MM.1S (cell line): ENCODE measurements at regions not wholly inside any gene's neighbourhood (a gene's known extent, or its start where the extent isn't known, plus 50 kb on each side); places are given as distances from the start of the nearest gene placed in this dataset.
"Not testable (repeated sequence)": the region's sequence is repeated elsewhere in the genome, so short reads cannot be mapped to it uniquely, and the experiment has no call there.

Experiments used
- EZH2 ChIP-seq: fragments of 300-600 bp; sonication (generic); optimal IDR thresholded peaks from 2 replicates; pipeline ENCODE3; 2017; ENCODE audit warnings: low read depth, mild to moderate bottlenecking, antibody characterized with exemption, low read length, mixed read lengths
- EZH2phosphoT487 ChIP-seq: fragments of 300-600 bp; sonication (generic); IDR thresholded peaks from 2 replicates; pipeline ENCODE4 v1.6.1; 2018; ENCODE audit warnings: antibody characterized with exemption, low read length
- TF ChIP-seq, protein P1 (sequence below): fragments of 300-600 bp; sonication (generic); IDR thresholded peaks from 2 replicates; pipeline ENCODE4 v1.5.1; 2016; ENCODE audit warnings: antibody characterized with exemption, low read length, mixed read lengths

DNA sequence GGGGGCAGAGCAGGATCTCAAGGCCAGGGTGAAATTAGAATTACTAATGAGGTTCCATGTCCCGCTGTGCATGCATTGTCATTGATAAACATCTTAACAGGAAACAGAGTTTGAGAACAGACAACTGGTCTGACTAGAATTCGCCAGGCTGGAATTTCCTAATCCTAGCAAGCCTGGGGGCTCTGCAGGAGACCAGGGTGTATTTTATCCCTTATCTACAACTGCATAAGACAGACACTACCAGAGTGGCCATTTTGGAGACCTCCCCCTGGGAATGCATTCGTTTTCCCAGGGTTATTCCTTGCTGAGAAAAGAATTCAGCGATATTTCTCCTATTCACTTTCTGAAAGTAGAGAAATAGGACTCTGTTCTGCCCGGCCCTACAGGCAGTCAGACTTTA, 1007.6 kb downstream of the SLC16A7 start:
- TF ChIP-seq, protein P1, sequence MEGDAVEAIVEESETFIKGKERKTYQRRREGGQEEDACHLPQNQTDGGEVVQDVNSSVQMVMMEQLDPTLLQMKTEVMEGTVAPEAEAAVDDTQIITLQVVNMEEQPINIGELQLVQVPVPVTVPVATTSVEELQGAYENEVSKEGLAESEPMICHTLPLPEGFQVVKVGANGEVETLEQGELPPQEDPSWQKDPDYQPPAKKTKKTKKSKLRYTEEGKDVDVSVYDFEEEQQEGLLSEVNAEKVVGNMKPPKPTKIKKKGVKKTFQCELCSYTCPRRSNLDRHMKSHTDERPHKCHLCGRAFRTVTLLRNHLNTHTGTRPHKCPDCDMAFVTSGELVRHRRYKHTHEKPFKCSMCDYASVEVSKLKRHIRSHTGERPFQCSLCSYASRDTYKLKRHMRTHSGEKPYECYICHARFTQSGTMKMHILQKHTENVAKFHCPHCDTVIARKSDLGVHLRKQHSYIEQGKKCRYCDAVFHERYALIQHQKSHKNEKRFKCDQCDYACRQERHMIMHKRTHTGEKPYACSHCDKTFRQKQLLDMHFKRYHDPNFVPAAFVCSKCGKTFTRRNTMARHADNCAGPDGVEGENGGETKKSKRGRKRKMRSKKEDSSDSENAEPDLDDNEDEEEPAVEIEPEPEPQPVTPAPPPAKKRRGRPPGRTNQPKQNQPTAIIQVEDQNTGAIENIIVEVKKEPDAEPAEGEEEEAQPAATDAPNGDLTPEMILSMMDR, result not testable (repeated sequence)
- TF ChIP-seq EZH2, EZH2phosphoT487: not testable (repeated sequence)
